Mesothelial cell of epicardium (in vitro differentiated cells): ENCODE measurements at regions not wholly inside any gene's neighbourhood (a gene's known extent, or its start where the extent isn't known, plus 50 kb on each side); places are given as distances from the start of the nearest gene placed in this dataset.
A peak's percentile ranks its signal among the peaks of the same experiment; 100 is the strongest.

Experiments used
- DNase-seq, 2 experiments: peaks; one replicate each; pipeline ENCODE4 v3.0.0; 2021; ENCODE audit warnings: low spot score in 2 of 2; ENCODE audit not compliant: unreplicated experiment in 2 of 2
- H3K27ac Mint-ChIP-seq: 2 replicates; pipeline ENCODE4 v1.8.0; 2021; ENCODE audit warnings: mixed read lengths
- H3K27me3 Mint-ChIP-seq: 2 replicates; pipeline ENCODE4 v1.8.0; 2021; ENCODE audit warnings: low read depth, mixed read lengths
- H3K36me3 Mint-ChIP-seq: 2 replicates; pipeline ENCODE4 v1.8.0; 2021; ENCODE audit warnings: mixed read lengths
- H3K4me1 Mint-ChIP-seq: 2 replicates; pipeline ENCODE4 v1.8.0; 2021; ENCODE audit warnings: mixed read lengths
- H3K4me3 Mint-ChIP-seq: 2 replicates; pipeline ENCODE4 v1.8.0; 2021; ENCODE audit warnings: mild to moderate bottlenecking, moderate library complexity, mixed read lengths
- H3K9me3 Mint-ChIP-seq: 2 replicates; pipeline ENCODE4 v1.8.0; 2021; ENCODE audit warnings: mixed read lengths
- TF ChIP-seq, protein P1 (sequence below): fragments of 200-600 bp; sonication (generic); IDR thresholded peaks from one replicate; pipeline ENCODE4 v1.5.0; 2021; ENCODE audit warnings: antibody characterized with exemption; ENCODE audit not compliant: unreplicated experiment

DNA sequence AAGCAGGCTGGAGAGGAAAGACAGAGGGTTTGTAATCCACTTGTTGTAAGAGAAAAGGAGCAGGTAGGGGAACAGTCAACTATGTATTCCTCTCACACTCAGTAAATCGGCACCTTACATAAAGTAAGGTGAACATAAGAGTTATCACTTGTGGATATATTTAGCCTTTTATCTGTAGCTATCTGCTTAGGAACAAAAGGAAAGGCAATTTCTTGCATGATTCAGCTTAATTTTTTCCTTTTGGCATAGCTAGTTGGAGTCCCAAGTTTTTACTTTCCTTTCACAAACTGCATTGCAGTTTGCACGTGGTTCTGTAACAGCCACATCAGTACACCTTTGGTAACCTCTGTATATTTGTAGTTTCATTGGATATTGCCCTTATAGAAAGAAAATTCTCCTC, 250.9 kb upstream of the PIK3R1 start:
- no peak overlapping the region for H3K4me3 Mint-ChIP-seq
- no peak for DNase-seq
- H3K27me3 Mint-ChIP-seq = no peaks in the 10 kb centered on the region
- H3K4me1 Mint-ChIP-seq = peaks cover 24% of the 10 kb centered on the region
- H3K27ac Mint-ChIP-seq = peak overlapping the region; percentile 13
- H3K36me3 Mint-ChIP-seq = no peaks in the 10 kb centered on the region
- peaks cover 4% of the 10 kb centered on the region for H3K9me3 Mint-ChIP-seq
- TF ChIP-seq, protein P1, sequence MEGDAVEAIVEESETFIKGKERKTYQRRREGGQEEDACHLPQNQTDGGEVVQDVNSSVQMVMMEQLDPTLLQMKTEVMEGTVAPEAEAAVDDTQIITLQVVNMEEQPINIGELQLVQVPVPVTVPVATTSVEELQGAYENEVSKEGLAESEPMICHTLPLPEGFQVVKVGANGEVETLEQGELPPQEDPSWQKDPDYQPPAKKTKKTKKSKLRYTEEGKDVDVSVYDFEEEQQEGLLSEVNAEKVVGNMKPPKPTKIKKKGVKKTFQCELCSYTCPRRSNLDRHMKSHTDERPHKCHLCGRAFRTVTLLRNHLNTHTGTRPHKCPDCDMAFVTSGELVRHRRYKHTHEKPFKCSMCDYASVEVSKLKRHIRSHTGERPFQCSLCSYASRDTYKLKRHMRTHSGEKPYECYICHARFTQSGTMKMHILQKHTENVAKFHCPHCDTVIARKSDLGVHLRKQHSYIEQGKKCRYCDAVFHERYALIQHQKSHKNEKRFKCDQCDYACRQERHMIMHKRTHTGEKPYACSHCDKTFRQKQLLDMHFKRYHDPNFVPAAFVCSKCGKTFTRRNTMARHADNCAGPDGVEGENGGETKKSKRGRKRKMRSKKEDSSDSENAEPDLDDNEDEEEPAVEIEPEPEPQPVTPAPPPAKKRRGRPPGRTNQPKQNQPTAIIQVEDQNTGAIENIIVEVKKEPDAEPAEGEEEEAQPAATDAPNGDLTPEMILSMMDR = no peak

DNA sequence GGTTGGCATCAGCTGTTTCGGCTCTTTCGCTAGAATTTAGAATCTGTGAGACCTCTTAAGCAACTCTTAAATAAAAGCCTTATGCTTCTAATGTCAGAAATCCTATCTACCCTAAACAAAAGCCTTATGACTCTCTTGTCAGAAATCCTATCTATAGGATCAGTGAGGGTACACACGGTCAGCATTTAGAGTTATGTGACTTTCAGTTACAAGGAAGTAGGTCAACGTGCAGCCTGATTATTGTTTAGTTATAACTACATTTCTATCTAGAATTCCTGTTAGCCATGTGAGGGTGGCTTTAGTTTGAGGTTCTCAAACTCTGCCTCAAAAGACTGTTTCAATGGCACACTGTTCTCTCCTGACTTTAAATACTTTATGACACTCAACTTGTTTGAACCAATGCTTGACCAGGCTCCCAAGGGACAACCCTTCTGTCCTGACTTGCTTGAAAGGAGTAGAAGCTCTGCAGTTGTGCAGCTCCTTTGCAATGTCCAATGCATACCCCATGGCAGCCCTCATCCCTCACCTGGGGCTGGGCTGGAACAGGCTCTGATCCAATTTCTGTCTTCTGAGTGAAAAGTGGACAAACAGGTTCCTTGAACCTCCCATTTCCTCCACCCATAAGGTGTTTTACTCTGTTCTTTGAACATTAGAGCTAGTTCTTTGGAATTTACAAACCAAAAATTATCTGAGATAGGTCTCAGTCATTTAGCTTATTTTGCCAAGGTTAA, 251.6 kb upstream of the PIK3R1 start:
- H3K4me3 Mint-ChIP-seq = no peak overlapping the region
- peaks cover 4% of the 10 kb centered on the region for H3K9me3 Mint-ChIP-seq
- no peaks in the 10 kb centered on the region for H3K27me3 Mint-ChIP-seq
- peak overlapping the region; percentile 13 for H3K27ac Mint-ChIP-seq
- H3K4me1 Mint-ChIP-seq = peaks cover 23% of the 10 kb centered on the region
- H3K36me3 Mint-ChIP-seq = no peaks in the 10 kb centered on the region
- DNase-seq = no peak
- TF ChIP-seq, protein P1 = no peak

DNA sequence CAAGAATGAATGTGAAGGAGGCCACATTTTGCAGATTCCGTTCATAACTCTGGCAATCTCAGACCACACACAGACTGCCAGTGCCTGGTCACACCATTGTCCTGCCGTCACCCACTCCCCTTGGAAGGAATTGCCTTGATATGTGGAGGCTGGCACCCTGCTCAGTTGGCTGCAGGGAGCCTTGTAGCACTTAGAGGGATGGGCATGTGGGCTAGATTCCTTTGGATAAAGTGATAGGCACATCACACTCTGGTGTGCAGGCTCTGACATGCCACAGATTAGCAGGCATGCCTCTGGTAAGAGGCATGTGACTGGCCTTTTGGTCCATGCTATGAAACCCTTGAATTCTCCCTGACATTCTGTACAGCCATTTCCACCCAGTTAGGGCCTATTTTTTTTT, 254.6 kb upstream of the PIK3R1 start:
- no peak for DNase-seq
- Mint-ChIP-seq H3K27ac (no peak overlapping the region), H3K4me1 (peaks cover 28% of the 10 kb centered on the region)

DNA sequence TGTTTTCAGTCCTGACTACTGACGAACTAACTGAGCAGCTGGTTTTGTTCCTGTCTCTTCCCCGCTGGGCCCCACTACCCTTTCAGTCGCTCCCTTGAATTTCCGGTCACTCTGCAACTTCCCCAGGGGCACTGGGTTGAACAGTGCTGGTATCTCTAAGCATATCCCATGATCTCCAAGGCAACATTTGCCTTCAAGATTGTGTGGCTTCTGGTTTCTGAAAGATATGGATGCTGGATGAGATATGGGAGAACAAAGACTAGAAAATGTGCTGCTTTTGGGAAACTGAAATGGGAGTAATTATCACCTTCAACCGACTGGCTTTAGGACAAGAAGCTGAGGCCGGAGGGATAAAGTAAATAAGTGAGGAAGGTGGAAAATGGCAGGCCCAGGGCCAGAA, 258.2 kb upstream of the PIK3R1 start:
- Mint-ChIP-seq H3K27ac (no peak overlapping the region), H3K4me3 (no peak overlapping the region), H3K27me3 (no peaks in the 10 kb centered on the region), H3K36me3 (no peaks in the 10 kb centered on the region), H3K4me1 (peaks cover 20% of the 10 kb centered on the region), H3K9me3 (peaks cover 5% of the 10 kb centered on the region)
- no peak for DNase-seq
- TF ChIP-seq, protein P1 = no peak

More for the DNA sequence above, 254.6 kb upstream of the PIK3R1 start:
- H3K4me3 Mint-ChIP-seq = no peak overlapping the region
- H3K36me3 Mint-ChIP-seq = no peaks in the 10 kb centered on the region
- peaks cover 4% of the 10 kb centered on the region for H3K9me3 Mint-ChIP-seq
- H3K27me3 Mint-ChIP-seq = no peaks in the 10 kb centered on the region
- TF ChIP-seq, protein P1 = no peak

DNA sequence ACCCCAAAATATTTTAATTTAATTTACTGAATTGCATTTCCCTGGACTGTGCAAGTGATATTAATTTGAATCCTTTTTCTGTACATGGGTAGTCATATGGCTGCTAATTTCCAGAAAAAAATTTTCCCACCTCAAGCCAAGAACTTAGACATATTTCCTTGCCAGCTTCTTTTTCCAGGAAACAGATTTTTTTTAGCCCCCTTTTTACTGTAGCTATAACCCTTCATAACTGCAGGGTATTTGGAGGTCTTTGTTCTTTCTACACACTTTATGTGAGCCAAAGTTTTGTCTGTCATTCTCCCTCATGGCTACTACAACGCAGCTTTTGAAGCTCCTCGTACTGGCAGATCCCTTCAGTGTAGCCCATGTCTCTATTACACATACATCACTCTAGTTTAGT, 261.2 kb upstream of the PIK3R1 start:
- Mint-ChIP-seq H3K9me3 (peaks cover 13% of the 10 kb centered on the region), H3K27me3 (no peaks in the 10 kb centered on the region), H3K4me3 (no peak overlapping the region), H3K27ac (no peak overlapping the region), H3K36me3 (no peaks in the 10 kb centered on the region), H3K4me1 (peaks cover 11% of the 10 kb centered on the region)
- TF ChIP-seq, protein P1 = no peak
- DNase-seq = no peak
